ENCODE measurements at regions not wholly inside any gene's neighbourhood (a gene's known extent, or its start where the extent isn't known, plus 50 kb on each side); places are given as distances from the start of the nearest gene placed in this dataset.

GRCh38 chr3:20401253-20401652, 215.2 kb upstream of the SGO1 start (continued):
- TF ChIP-seq TBP (IDR thresholded peaks at IDR 0.05; ENCODE audit: low read depth, low read length) = no peak
- TF ChIP-seq TAF7 (optimal IDR thresholded peaks at IDR 0.05; ENCODE audit: borderline replicate concordance, low read depth, low read length) = no peak
- TF ChIP-seq JUN (IDR thresholded peaks at IDR 0.05; ENCODE audit: low read depth, low read length) = no peak
- no peak for TF ChIP-seq CBX5 (IDR thresholded peaks at IDR 0.05; ENCODE audit: low read depth, low read length)
